ENCODE measurements at regions not wholly inside any gene's neighbourhood (a gene's known extent, or its start where the extent isn't known, plus 50 kb on each side); places are given as distances from the start of the nearest gene placed in this dataset.
A peak's percentile ranks its signal among the peaks of the same experiment; 100 is the strongest.

DNA sequence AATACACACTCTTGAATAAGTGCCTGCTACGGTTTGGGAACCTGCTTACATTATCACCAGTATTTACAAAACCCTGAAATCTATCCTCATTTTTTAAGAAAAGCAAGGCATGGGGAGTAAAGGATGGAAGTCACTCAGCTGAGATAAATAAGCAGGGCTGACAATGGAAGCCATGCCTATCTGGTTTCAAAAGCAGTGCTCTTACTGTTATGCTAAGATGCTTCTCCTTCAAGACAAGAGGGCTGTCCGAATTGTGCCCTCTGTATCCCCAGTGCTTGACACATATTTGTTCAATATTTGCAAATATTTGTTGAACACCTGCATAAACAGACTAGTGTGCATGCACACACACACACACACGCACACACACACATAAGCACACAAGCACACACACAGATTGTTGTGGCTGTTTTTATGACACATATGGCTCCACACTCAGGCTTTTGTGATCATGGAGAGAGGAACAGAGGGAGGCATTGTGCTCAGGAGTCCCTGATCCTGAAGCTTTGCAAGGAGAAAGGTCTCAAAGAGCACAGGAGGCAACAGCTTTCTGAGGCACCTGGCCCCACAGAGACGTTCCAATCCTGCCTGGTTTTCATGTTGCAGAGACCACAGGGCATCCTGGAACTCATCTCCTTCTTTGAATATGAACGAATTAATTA, 401.6 kb upstream of the CDH11 start:
- 32 to 37% methylated on average over 4 to 5 of the region's 5 CpGs for WGBS, 2 experiments
- peaks cover 38% of the 10 kb centered on the region for H3K4me1 ChIP-seq (ENCODE audit: control insufficient read depth, insufficient read depth, low read length)
- H3K27ac ChIP-seq (ENCODE audit: insufficient read depth, low read depth, low read length, poor library complexity, severe bottlenecking) = no peak overlapping the region
- no peak overlapping the region for H3K4me3 ChIP-seq (ENCODE audit: insufficient read depth, low read depth, low read length)
- no peaks in the 10 kb centered on the region for H3K9me3 ChIP-seq (ENCODE audit: control insufficient read depth, low read length)
- no peaks in the 10 kb centered on the region for H3K36me3 ChIP-seq (ENCODE audit: control insufficient read depth, insufficient read depth, low read length)
- no peaks in the 10 kb centered on the region for H3K27me3 ChIP-seq (ENCODE audit: control insufficient read depth, insufficient read depth, low read length, poor library complexity, severe bottlenecking)

DNA sequence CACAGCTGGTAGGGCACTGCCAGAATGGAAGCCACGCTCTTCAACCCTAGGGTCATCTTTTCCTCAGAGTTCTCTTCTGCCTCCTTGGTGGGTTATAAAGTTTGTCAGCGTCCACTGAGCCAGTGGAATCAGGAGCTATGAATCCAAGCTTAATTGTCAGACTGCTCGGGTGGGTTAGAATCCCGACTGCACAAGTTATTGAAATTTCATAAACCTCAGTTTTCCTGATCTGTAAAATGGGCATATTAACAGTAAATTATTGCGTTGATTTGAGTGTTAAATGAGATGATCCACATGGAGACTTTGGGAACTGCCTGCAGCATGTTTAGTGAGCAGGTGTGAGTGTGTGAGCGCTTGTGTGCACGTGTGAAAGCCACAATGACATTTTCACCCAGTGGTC, 400.5 kb upstream of the CDH11 start:
- Histone ChIP-seq H3K36me3 (ENCODE audit: control insufficient read depth, insufficient read depth, low read length) (no peaks in the 10 kb centered on the region), H3K4me3 (ENCODE audit: insufficient read depth, low read depth, low read length) (no peak overlapping the region), H3K27ac (ENCODE audit: insufficient read depth, low read depth, low read length, poor library complexity, severe bottlenecking) (peak overlapping the region; percentile 61), H3K27me3 (ENCODE audit: control insufficient read depth, insufficient read depth, low read length, poor library complexity, severe bottlenecking) (no peaks in the 10 kb centered on the region), H3K4me1 (ENCODE audit: control insufficient read depth, insufficient read depth, low read length) (peaks cover 38% of the 10 kb centered on the region), H3K9me3 (ENCODE audit: control insufficient read depth, low read length) (no peaks in the 10 kb centered on the region)
- 88 to 92% methylated on average over 7 of the region's 7 CpGs for WGBS, 2 experiments

DNA sequence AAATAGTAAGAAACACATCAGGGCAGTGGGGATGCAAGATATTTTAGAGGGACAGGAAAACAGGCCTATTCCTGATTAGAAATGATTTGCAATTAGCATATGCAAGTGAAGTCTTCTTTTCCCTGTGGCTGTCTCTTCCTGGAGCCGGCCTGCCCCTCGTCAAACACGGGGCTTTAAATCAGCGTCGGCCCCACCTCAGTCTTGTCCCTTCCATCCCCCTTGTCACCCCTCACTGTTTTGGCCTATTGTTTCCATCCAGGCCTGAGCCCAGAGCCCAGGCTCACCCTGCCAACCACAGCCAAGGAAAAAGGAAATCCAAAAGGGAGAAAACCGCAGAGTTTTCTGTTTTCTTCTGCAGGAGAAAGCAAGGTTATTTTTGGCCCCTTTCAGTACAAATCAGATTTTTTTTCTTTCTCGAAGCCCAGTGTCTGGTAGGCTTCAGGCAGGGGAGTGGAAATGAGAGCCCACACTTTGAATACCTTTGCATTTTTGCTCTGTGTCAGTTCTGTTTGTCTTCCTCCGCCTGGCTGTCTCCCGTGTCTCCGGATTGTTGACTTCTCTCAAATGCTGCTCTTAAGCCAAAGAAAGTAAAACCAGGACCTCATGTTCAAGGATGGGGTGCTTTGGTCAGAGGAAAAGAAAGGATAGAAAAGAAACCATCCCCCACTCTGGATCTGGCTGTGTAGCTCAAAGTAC, 399.9 kb upstream of the CDH11 start:
- H3K27ac ChIP-seq (ENCODE audit: insufficient read depth, low read depth, low read length, poor library complexity, severe bottlenecking) = peak overlapping the region; percentile 61
- H3K9me3 ChIP-seq (ENCODE audit: control insufficient read depth, low read length) = no peaks in the 10 kb centered on the region
- no peak overlapping the region for H3K4me3 ChIP-seq (ENCODE audit: insufficient read depth, low read depth, low read length)
- WGBS, 2 experiments = 17 to 18% methylated on average over 10 of the region's 10 CpGs
- peaks cover 38% of the 10 kb centered on the region for H3K4me1 ChIP-seq (ENCODE audit: control insufficient read depth, insufficient read depth, low read length)
- no peaks in the 10 kb centered on the region for H3K27me3 ChIP-seq (ENCODE audit: control insufficient read depth, insufficient read depth, low read length, poor library complexity, severe bottlenecking)
- no peaks in the 10 kb centered on the region for H3K36me3 ChIP-seq (ENCODE audit: control insufficient read depth, insufficient read depth, low read length)

DNA sequence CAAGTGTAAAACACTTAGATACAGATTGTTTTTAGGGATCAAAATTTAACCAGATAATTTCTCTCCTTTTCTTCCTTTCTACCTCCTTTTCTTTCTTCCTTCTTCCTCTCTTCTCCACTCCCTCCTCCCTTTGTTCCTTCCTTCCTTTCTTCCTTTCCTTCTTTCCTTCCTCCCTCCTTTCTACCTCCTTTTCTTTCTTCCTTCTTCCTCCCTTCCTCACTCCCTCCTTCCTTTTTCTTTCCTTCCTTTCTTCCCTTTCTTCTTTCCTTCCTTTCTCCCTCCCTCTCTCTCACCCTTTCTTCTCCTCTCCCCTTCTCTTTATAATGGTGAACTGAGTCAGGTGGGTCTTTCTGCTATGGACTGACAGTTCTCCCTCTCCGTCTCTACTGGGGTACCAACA, 397.5 kb upstream of the CDH11 start:
- H3K36me3 ChIP-seq (ENCODE audit: control insufficient read depth, insufficient read depth, low read length) = no peaks in the 10 kb centered on the region
- WGBS, 2 experiments = 94 to 100% methylated on average over 1 of the region's 1 CpG
- H3K27me3 ChIP-seq (ENCODE audit: control insufficient read depth, insufficient read depth, low read length, poor library complexity, severe bottlenecking) = no peaks in the 10 kb centered on the region
- peaks cover 38% of the 10 kb centered on the region for H3K4me1 ChIP-seq (ENCODE audit: control insufficient read depth, insufficient read depth, low read length)
- H3K9me3 ChIP-seq (ENCODE audit: control insufficient read depth, low read length) = no peaks in the 10 kb centered on the region
- no peak overlapping the region for H3K4me3 ChIP-seq (ENCODE audit: insufficient read depth, low read depth, low read length)
- H3K27ac ChIP-seq (ENCODE audit: insufficient read depth, low read depth, low read length, poor library complexity, severe bottlenecking) = no peak overlapping the region

DNA sequence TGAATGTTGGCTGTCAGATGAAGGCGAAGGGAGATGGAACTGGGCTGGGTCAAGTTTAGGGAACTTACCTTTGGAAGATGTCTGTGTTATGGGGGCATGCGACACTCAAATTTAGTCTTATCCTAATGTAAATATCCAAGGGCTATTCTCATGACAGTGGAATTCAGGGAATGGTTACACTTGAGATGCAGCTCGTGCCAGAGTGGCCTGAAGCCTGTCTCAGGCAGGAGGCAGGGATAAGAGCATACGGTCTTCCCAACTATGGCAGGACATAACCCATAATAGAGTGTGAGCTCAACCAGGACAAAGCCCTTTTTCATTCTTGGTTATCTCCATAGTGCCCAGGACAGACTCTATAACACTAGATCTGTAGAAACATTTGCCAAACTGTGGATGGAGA, 393.3 kb upstream of the CDH11 start:
- peaks cover 11% of the 10 kb centered on the region for H3K4me1 ChIP-seq (ENCODE audit: control insufficient read depth, insufficient read depth, low read length)
- H3K27me3 ChIP-seq (ENCODE audit: control insufficient read depth, insufficient read depth, low read length, poor library complexity, severe bottlenecking) = no peaks in the 10 kb centered on the region
- no peak overlapping the region for H3K27ac ChIP-seq (ENCODE audit: insufficient read depth, low read depth, low read length, poor library complexity, severe bottlenecking)
- WGBS, 2 experiments = 83 to 92% methylated on average over 4 of the region's 4 CpGs
- no peaks in the 10 kb centered on the region for H3K36me3 ChIP-seq (ENCODE audit: control insufficient read depth, insufficient read depth, low read length)
- H3K4me3 ChIP-seq (ENCODE audit: insufficient read depth, low read depth, low read length) = no peak overlapping the region
- no peaks in the 10 kb centered on the region for H3K9me3 ChIP-seq (ENCODE audit: control insufficient read depth, low read length)

DNA sequence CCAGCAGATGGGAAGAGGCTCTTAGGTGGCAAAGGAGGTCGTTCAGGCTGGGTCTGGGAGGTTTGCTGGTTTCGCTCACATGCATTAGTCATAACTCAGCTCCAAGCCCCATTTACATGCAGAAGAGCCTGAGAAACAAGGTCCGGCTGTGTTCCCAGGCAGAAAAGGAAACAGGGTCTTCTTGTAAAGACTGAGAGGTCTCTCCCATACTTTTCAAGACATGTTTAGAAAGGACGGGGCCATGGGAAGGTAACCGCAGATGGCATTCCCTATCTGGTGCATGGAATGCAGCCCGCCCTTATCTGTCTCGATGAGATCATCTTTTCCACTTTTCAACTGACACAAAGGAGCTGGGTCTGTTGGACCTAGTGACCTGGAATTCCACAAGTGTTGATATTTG, 389.0 kb upstream of the CDH11 start:
- 85 to 87% methylated on average over 7 of the region's 7 CpGs for WGBS, 2 experiments
- no peaks in the 10 kb centered on the region for H3K9me3 ChIP-seq (ENCODE audit: control insufficient read depth, low read length)
- no peak overlapping the region for H3K4me3 ChIP-seq (ENCODE audit: insufficient read depth, low read depth, low read length)
- H3K36me3 ChIP-seq (ENCODE audit: control insufficient read depth, insufficient read depth, low read length) = no peaks in the 10 kb centered on the region
- no peaks in the 10 kb centered on the region for H3K27me3 ChIP-seq (ENCODE audit: control insufficient read depth, insufficient read depth, low read length, poor library complexity, severe bottlenecking)
- peaks cover 8% of the 10 kb centered on the region for H3K4me1 ChIP-seq (ENCODE audit: control insufficient read depth, insufficient read depth, low read length)
- no peak overlapping the region for H3K27ac ChIP-seq (ENCODE audit: insufficient read depth, low read depth, low read length, poor library complexity, severe bottlenecking)

DNA sequence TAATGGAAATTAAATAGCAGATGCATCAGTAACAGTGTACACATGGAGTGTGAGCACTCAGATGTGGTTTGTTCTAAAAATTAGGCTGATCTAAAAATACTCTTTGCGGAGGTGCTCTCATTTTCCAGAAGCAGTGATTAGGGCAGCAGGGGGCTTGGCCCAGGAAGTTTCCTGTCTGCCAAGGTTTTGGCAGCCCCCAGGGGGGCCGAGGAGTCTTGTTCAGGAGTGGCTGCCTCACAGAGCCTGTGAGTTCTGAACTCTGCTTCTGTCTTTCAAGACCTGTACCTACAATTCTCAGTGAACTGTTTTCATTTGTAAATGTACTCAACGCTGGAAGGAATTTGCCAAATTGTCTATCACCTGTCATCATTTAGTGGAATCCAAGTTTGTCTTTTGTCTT, 388.4 kb upstream of the CDH11 start:
- H3K9me3 ChIP-seq (ENCODE audit: control insufficient read depth, low read length) = no peaks in the 10 kb centered on the region
- H3K4me3 ChIP-seq (ENCODE audit: insufficient read depth, low read depth, low read length) = no peak overlapping the region
- H3K27me3 ChIP-seq (ENCODE audit: control insufficient read depth, insufficient read depth, low read length, poor library complexity, severe bottlenecking) = no peaks in the 10 kb centered on the region
- no peaks in the 10 kb centered on the region for H3K36me3 ChIP-seq (ENCODE audit: control insufficient read depth, insufficient read depth, low read length)
- H3K27ac ChIP-seq (ENCODE audit: insufficient read depth, low read depth, low read length, poor library complexity, severe bottlenecking) = no peak overlapping the region
- WGBS, 2 experiments = 78 to 79% methylated on average over 3 of the region's 3 CpGs
- H3K4me1 ChIP-seq (ENCODE audit: control insufficient read depth, insufficient read depth, low read length) = peaks cover 8% of the 10 kb centered on the region

DNA sequence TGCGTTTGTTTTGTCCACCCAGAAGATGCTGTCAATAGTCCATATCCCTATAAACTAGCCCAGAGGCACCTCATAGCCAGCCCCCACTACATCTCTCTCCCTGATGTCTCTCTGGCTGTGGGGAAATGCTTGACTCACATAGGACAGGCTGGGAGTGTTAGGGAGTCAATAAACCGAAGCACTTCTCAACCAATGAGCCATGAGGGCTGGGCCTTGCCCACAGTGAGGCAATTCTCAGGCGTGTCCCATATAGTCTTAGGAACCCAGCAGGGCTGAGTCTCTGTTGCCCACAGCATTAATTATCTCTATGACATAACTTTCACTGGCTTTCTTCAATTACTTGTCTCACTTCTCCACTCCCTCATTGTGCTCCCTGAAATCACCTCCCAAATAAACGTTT, 387.3 kb upstream of the CDH11 start:
- WGBS, 2 experiments = 89 to 92% methylated on average over 4 of the region's 4 CpGs
- H3K4me1 ChIP-seq (ENCODE audit: control insufficient read depth, insufficient read depth, low read length) = peaks cover 8% of the 10 kb centered on the region
- no peaks in the 10 kb centered on the region for H3K36me3 ChIP-seq (ENCODE audit: control insufficient read depth, insufficient read depth, low read length)
- H3K27ac ChIP-seq (ENCODE audit: insufficient read depth, low read depth, low read length, poor library complexity, severe bottlenecking) = no peak overlapping the region
- H3K27me3 ChIP-seq (ENCODE audit: control insufficient read depth, insufficient read depth, low read length, poor library complexity, severe bottlenecking) = no peaks in the 10 kb centered on the region
- H3K4me3 ChIP-seq (ENCODE audit: insufficient read depth, low read depth, low read length) = no peak overlapping the region
- H3K9me3 ChIP-seq (ENCODE audit: control insufficient read depth, low read length) = no peaks in the 10 kb centered on the region

DNA sequence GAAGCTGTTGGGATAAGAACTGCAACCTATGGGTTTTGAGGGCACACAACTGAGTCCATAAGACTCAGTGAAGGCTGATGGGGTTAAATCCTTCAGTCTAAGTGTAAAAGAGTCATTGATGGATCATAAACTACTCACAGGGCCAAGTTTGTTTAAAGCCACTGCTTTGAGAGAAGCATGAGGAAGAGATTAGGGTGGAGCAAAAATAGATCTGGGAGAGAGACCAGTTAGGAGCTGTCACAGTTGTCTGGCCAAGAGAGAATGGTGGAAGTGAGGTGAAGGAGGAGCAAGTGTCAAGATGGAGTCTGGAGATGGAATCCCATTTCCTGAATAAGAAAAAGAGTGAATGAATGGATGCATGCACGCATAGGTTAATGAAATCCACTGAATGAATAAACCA, 379.1 kb upstream of the CDH11 start:
- H3K27ac ChIP-seq (ENCODE audit: insufficient read depth, low read depth, low read length, poor library complexity, severe bottlenecking) = no peak overlapping the region
- no peaks in the 10 kb centered on the region for H3K27me3 ChIP-seq (ENCODE audit: control insufficient read depth, insufficient read depth, low read length, poor library complexity, severe bottlenecking)
- H3K4me1 ChIP-seq (ENCODE audit: control insufficient read depth, insufficient read depth, low read length) = no peaks in the 10 kb centered on the region
- no peaks in the 10 kb centered on the region for H3K9me3 ChIP-seq (ENCODE audit: control insufficient read depth, low read length)
- H3K36me3 ChIP-seq (ENCODE audit: control insufficient read depth, insufficient read depth, low read length) = no peaks in the 10 kb centered on the region
- 88 to 89% methylated on average over 1 of the region's 1 CpG for WGBS, 2 experiments
- H3K4me3 ChIP-seq (ENCODE audit: insufficient read depth, low read depth, low read length) = no peak overlapping the region

DNA sequence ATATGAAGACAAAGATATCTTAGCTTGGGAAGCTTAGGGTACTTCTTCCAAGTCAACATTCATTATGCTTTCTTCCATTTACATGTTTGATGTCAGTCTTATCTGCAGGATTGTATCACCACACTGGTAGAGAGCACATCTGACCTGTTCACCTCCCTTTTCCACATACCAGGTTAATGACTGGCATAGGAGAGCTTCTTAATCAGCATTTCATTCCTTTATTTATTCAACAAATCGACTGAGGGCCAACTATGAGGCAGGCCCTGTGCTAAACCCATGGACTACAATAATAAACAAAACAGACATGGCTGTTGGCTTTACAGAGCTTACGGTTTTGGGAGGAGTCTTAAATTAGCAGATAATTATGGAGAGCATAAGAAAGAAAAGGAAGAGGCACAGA, 378.1 kb upstream of the CDH11 start:
- Histone ChIP-seq H3K4me3 (ENCODE audit: insufficient read depth, low read depth, low read length) (no peak overlapping the region), H3K36me3 (ENCODE audit: control insufficient read depth, insufficient read depth, low read length) (no peaks in the 10 kb centered on the region), H3K4me1 (ENCODE audit: control insufficient read depth, insufficient read depth, low read length) (no peaks in the 10 kb centered on the region), H3K9me3 (ENCODE audit: control insufficient read depth, low read length) (no peaks in the 10 kb centered on the region), H3K27me3 (ENCODE audit: control insufficient read depth, insufficient read depth, low read length, poor library complexity, severe bottlenecking) (no peaks in the 10 kb centered on the region), H3K27ac (ENCODE audit: insufficient read depth, low read depth, low read length, poor library complexity, severe bottlenecking) (no peak overlapping the region)
- WGBS, 2 experiments = 94 to 98% methylated on average over 2 of the region's 2 CpGs

Measured in ectodermal cell (in vitro differentiated cells).